Fibroblast of peridontal ligament (primary cell): ENCODE measurements at regions not wholly inside any gene's neighbourhood (a gene's known extent, or its start where the extent isn't known, plus 50 kb on each side); places are given as distances from the start of the nearest gene placed in this dataset.
"Not testable (repeated sequence)": the region's sequence is repeated elsewhere in the genome, so short reads cannot be mapped to it uniquely, and the experiment has no call there.

Experiments
- DNase-seq: peaks from one replicate; pipeline ENCODE4 v3.0.0-alpha.2; 2010; ENCODE audit errors: extremely low read depth

DNA sequence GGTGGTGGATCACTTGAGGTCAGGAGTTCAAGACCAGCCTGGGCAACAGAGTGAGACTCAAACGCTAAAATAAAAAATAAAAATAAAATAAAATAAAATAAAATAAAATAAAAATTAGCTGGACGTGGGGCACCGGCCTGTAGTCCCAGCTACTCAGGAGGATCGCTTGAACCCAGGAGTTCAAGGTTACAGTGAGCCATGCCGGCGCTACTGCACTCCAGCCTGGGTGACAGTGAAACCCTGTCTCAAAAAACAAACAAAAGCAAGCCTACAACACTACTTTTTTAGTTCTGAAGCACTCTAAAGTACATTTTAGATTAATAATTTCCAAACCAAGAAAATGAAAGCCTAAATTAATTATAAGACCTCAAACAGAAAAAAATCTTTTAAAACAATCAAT is 56.2 kb upstream of the ZSCAN2 start:
- DNase-seq: not testable (repeated sequence)

DNA sequence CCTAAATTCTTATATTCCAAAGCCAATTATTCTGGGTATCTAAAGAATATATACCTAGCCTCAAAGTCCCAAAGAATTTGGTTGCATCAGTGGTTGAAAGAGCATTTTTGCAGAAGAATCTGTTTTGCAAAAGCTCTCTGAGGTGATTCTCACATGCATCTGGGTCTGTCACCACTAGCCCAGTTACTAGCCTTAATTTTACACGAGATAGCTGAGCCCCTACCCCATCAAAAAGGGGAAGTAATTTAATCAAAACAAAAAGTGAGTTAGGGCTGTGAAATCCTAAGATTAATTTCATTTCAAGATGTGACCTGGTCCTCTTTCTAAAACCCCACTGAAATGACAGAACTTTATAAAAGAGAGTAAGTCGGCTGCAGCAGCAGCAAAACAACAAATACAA is 53.7 kb upstream of the ZSCAN2 start:
- DNase-seq: not testable (repeated sequence)

DNA sequence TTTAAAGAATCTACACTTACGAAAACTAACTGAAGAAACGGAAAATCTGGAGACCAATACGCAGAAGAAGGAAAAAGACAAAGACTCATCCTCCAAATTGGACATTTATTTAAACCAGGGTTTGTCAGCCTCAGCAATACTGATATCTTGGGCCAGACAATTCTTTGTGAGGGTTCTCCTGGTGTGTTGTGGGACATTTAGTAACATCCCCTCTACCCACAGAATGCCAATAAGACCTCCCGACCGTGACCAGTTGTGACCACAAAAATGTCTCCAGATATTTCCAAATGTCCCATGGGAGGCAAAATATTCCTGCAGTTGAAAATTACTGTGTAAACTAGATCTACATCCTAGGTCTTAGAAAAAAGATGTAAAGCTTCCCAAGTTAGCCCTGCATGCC is 50.3 kb upstream of the ZSCAN2 start:
- DNase-seq: peak; percentile 77
